Tibial artery (tissue), 4 donors: ENCODE measurements at regions not wholly inside any gene's neighbourhood (a gene's known extent, or its start where the extent isn't known, plus 50 kb on each side); places are given as distances from the start of the nearest gene placed in this dataset.

Experiments
- DNase-seq, 2 donors: peaks; one replicate each; pipeline ENCODE4 v3.0.0-alpha.2; 2019
- H3K27ac ChIP-seq, 2 donors: fragments of 200-600 bp; sonication (generic) in 1 of 2; 1 replicate in 1 of 2; 2 replicates in 1 of 2; pipeline ENCODE4 v1.5.1; 2018 to 2019; ENCODE audit warnings: mild to moderate bottlenecking in 1 of 2
- H3K27me3 ChIP-seq, 2 donors: fragments of 200-600 bp; sonication (generic) in 1 of 2; one replicate each; pipeline versions ENCODE4 v1.5.1 to v1.6.0; 2016 to 2019
- H3K36me3 ChIP-seq, 3 donors: fragments of 200-600 bp; sonication (generic) in 2 of 3; one replicate each; pipeline ENCODE4 v1.5.1; 2016 to 2019; ENCODE audit warnings: mild to moderate bottlenecking in 2 of 3
- H3K4me1 ChIP-seq, 4 donors: fragments of 200-600 bp; sonication (generic) in 2 of 4; 1 replicate in 3 of 4; 2 replicates in 1 of 4; pipeline ENCODE4 v1.5.1; 2016 to 2019
- H3K4me3 ChIP-seq, 2 donors: fragments of 200-600 bp; sonication (generic) in 1 of 2; 1 replicate in 1 of 2; 2 replicates in 1 of 2; pipeline ENCODE4 v1.5.1; 2018 to 2019; ENCODE audit warnings: mild to moderate bottlenecking in 2 of 2
- H3K9me3 ChIP-seq, 3 donors: fragments of 200-600 bp; sonication (generic) in 1 of 3; one replicate each; pipeline ENCODE4 v1.5.1; 2016 to 2019
- CTCF ChIP-seq, 2 experiments: fragments of 200-600 bp in 1 of 2; fragments of 450-650 bp in 1 of 2; IDR thresholded peaks; one replicate each; pipeline ENCODE4 v1.5.1; 2017 to 2019; ENCODE audit warnings: antibody characterized with exemption in 2 of 2, mild to moderate bottlenecking in 1 of 2, moderate library complexity in 1 of 2
- intact Hi-C: fragments of 100-400 bp; cut with DNase I; formaldehyde crosslinking; loops from one replicate; pipeline ENCODE4 v1.15.0; 2023; ENCODE audit warnings: low total_unique reads

GRCh38 chr10:21157664-21158063 lies 260.6 kb upstream of the NEBL start:
- H3K36me3 ChIP-seq: no peaks in the 10 kb centered on the region
- H3K4me3 ChIP-seq: no peak overlapping the region
- no peak for DNase-seq
- TF ChIP-seq CTCF (IDR thresholded peaks at IDR 0.05): no peak
- H3K4me1 ChIP-seq: no peaks in the 10 kb centered on the region
- H3K9me3 ChIP-seq: no peaks in the 10 kb centered on the region
- intact Hi-C loops: no loop called here
- H3K27ac ChIP-seq: no peak overlapping the region
- peaks cover 0 to 4% of the 10 kb centered on the region in 2 donors for H3K27me3 ChIP-seq

- intact Hi-C loops: no loop called here
- no peak for TF ChIP-seq CTCF (IDR thresholded peaks at IDR 0.05)
Measured at GRCh38 chr10:21150166-21150565, 253.1 kb upstream of the NEBL start.

GRCh38 chr10:21146436-21146789 lies 249.3 kb upstream of the NEBL start:
- no peaks in the 10 kb centered on the region for H3K4me1 ChIP-seq
- no peaks in the 10 kb centered on the region for H3K36me3 ChIP-seq
- H3K27ac ChIP-seq: no peak overlapping the region
- no peak for DNase-seq
- no peak for TF ChIP-seq CTCF (IDR thresholded peaks at IDR 0.05)
- intact Hi-C loops: no loop called here
- no peaks in the 10 kb centered on the region for H3K27me3 ChIP-seq
- no peaks in the 10 kb centered on the region for H3K9me3 ChIP-seq
- no peak overlapping the region for H3K4me3 ChIP-seq

More at GRCh38 chr10:21150166-21150565, 253.1 kb upstream of the NEBL start:
- H3K27me3 ChIP-seq: no peaks in the 10 kb centered on the region
- H3K27ac ChIP-seq: no peak overlapping the region
- DNase-seq: no peak
- H3K4me3 ChIP-seq: no peak overlapping the region
- H3K36me3 ChIP-seq: no peaks in the 10 kb centered on the region
- H3K9me3 ChIP-seq: no peaks in the 10 kb centered on the region
- H3K4me1 ChIP-seq: no peaks in the 10 kb centered on the region

GRCh38 chr10:21145751-21146435 lies 248.8 kb upstream of the NEBL start:
- no peak overlapping the region for H3K4me3 ChIP-seq
- intact Hi-C loops: no loop called here
- H3K36me3 ChIP-seq: no peaks in the 10 kb centered on the region
- DNase-seq: no peak
- no peaks in the 10 kb centered on the region for H3K9me3 ChIP-seq
- no peak overlapping the region for H3K27ac ChIP-seq
- TF ChIP-seq CTCF (IDR thresholded peaks at IDR 0.05): no peak
- H3K27me3 ChIP-seq: no peaks in the 10 kb centered on the region
- H3K4me1 ChIP-seq: no peaks in the 10 kb centered on the region

- DNase-seq: no peak
- intact Hi-C loops: no loop called here
Measured at GRCh38 chr10:21144047-21144446, 246.9 kb upstream of the NEBL start.

More at GRCh38 chr10:21144047-21144446, 246.9 kb upstream of the NEBL start:
- no peak overlapping the region for H3K27ac ChIP-seq
- H3K4me1 ChIP-seq: no peaks in the 10 kb centered on the region
- H3K27me3 ChIP-seq: no peaks in the 10 kb centered on the region
- no peak overlapping the region for H3K4me3 ChIP-seq
- no peaks in the 10 kb centered on the region for H3K36me3 ChIP-seq
- no peak for TF ChIP-seq CTCF (IDR thresholded peaks at IDR 0.05)
- no peaks in the 10 kb centered on the region for H3K9me3 ChIP-seq
